GM19372 (cell line): ENCODE measurements at regions not wholly inside any gene's neighbourhood (a gene's known extent, or its start where the extent isn't known, plus 50 kb on each side); places are given as distances from the start of the nearest gene placed in this dataset.
"Not testable (repeated sequence)": the region's sequence is repeated elsewhere in the genome, so short reads cannot be mapped to it uniquely, and the experiment has no call there.

Experiments
- ATAC-seq: cut with Tn5 transposase; IDR thresholded peaks from one replicate; pipeline ENCODE4 v1.9.1; 2021; ENCODE audit warnings: mild to moderate bottlenecking, low read depth, moderate library complexity; ENCODE audit not compliant: unreplicated experiment

GRCh38 chr11:43164831-43165230, 147.0 kb upstream of the API5 start:
- ATAC-seq = no peak

GRCh38 chr11:43165393-43165792, 146.4 kb upstream of the API5 start:
- ATAC-seq = not testable (repeated sequence)

GRCh38 chr11:43168241-43168640, 143.6 kb upstream of the API5 start:
- ATAC-seq = not testable (repeated sequence)

GRCh38 chr11:43172477-43172876, 139.3 kb upstream of the API5 start:
- ATAC-seq = no peak

- no peak for ATAC-seq
Measured at GRCh38 chr11:43177975-43178374, 133.8 kb upstream of the API5 start.

GRCh38 chr11:43194459-43194858, 117.3 kb upstream of the API5 start:
- not testable (repeated sequence) for ATAC-seq

GRCh38 chr11:43197379-43197778, 114.4 kb upstream of the API5 start:
- ATAC-seq = no peak

GRCh38 chr11:43200031-43200430, 111.8 kb upstream of the API5 start:
- no peak for ATAC-seq

- ATAC-seq = no peak
Measured at GRCh38 chr11:43212279-43212678, 99.5 kb upstream of the API5 start.

- ATAC-seq = no peak
Measured at GRCh38 chr11:43214471-43214870, 97.3 kb upstream of the API5 start.

GRCh38 chr11:43217849-43218248, 93.9 kb upstream of the API5 start:
- ATAC-seq = no peak

GRCh38 chr11:43222215-43222614, 89.6 kb upstream of the API5 start:
- no peak for ATAC-seq

GRCh38 chr11:43223026-43223425, 88.8 kb upstream of the API5 start:
- ATAC-seq = no peak

- no peak for ATAC-seq
Measured at GRCh38 chr11:43234881-43235280, 76.9 kb upstream of the API5 start.

- ATAC-seq = no peak
Measured at GRCh38 chr11:43238341-43238740, 73.5 kb upstream of the API5 start.

- ATAC-seq = no peak
Measured at GRCh38 chr11:43239791-43240190, 72.0 kb upstream of the API5 start.

- ATAC-seq = no peak
Measured at GRCh38 chr11:43242401-43242800, 69.4 kb upstream of the API5 start.

GRCh38 chr11:43243927-43244326, 67.9 kb upstream of the API5 start:
- ATAC-seq = no peak

- no peak for ATAC-seq
Measured at GRCh38 chr11:43245466-43245865, 66.3 kb upstream of the API5 start.

- ATAC-seq = no peak
Measured at GRCh38 chr11:43250309-43250708, 61.5 kb upstream of the API5 start.

GRCh38 chr11:43261775-43262174, 50.0 kb upstream of the API5 start:
- ATAC-seq = no peak
